IMR-90 (cell line): ENCODE measurements at regions not wholly inside any gene's neighbourhood (a gene's known extent, or its start where the extent isn't known, plus 50 kb on each side); places are given as distances from the start of the nearest gene placed in this dataset.

Source experiments
- ATAC-seq: fragments of 200-7000 bp; cut with Tn5 transposase; 2 replicates; pipeline ENCODE4 v1.9.1; 2020; ENCODE audit warnings: low read depth, mild to moderate bottlenecking, moderate library complexity
- BruUV-seq: library from RNA; stranded (reverse); fragments of 400-500 nt; replicated peaks from 2 replicates; lab custom pipeline; 2021; lab: Mats Ljungman, UMichigan
- CTCF ChIA-PET: fragments of 300-600 bp; formaldehyde crosslinking; extraction: SDS; loops from one replicate; lab custom pipeline; 2021; ENCODE audit warnings: antibody characterized with exemption; lab: Yijun Ruan, JAX
- POLR2A ChIA-PET: fragments of 300-600 bp; sonication (Branson Sonifier 250); formaldehyde crosslinking; loops from one replicate; lab custom pipeline; 2022; ENCODE audit warnings: antibody characterized with exemption; ENCODE audit not compliant: unreplicated experiment; lab: Charles Lee
- DNase-seq: peaks from one replicate; pipeline ENCODE4 v3.0.0; 2013
- H2AFZ ChIP-seq: replicated peaks from 2 replicates; pipeline ENCODE3; 2013; ENCODE audit warnings: low read length, mild to moderate bottlenecking; ENCODE audit not compliant: poor library complexity
- H2AK5ac ChIP-seq: 2 replicates; pipeline ENCODE4 v1.6.1; 2013; ENCODE audit warnings: low read depth, low read length, inconsistent platforms
- H2AK9ac ChIP-seq: replicated peaks from 2 replicates; pipeline ENCODE3; 2013; ENCODE audit warnings: mild to moderate bottlenecking, low read depth, low read length, moderate library complexity; ENCODE audit not compliant: poor library complexity
- H2BK120ac ChIP-seq: 2 replicates; pipeline ENCODE4 v1.6.1; 2013; ENCODE audit warnings: low read depth, low read length, inconsistent platforms
- H2BK15ac ChIP-seq: 3 replicates; pipeline ENCODE4 v1.6.1; 2013; ENCODE audit warnings: low read depth, low read length, inconsistent platforms
- H2BK20ac ChIP-seq: 2 replicates; pipeline ENCODE4 v1.6.1; 2013; ENCODE audit warnings: low read depth, mild to moderate bottlenecking, inconsistent platforms, low read length, moderate library complexity
- H2BK5ac ChIP-seq: 2 replicates; pipeline ENCODE4 v1.6.1; 2013; ENCODE audit warnings: mild to moderate bottlenecking, low read depth, low read length, inconsistent platforms; ENCODE audit not compliant: poor library complexity, severe bottlenecking
- H3K14ac ChIP-seq: replicated peaks from 2 replicates; pipeline ENCODE4 v1.6.1; 2013; ENCODE audit warnings: low read depth, low read length, inconsistent platforms
- H3K18ac ChIP-seq: 2 replicates; pipeline ENCODE4 v1.6.1; 2013; ENCODE audit warnings: low read depth, low read length, control low read depth
- H3K23ac ChIP-seq: 2 replicates; pipeline ENCODE4 v1.6.1; 2013; ENCODE audit warnings: low read depth, low read length, inconsistent platforms
- H3K27ac ChIP-seq: 2 replicates; pipeline ENCODE4 v1.5.1; 2013; ENCODE audit warnings: mild to moderate bottlenecking, control low read depth, low read length; ENCODE audit not compliant: insufficient read depth
- H3K27me3 ChIP-seq: 2 replicates; pipeline ENCODE4 v1.6.1; 2013; ENCODE audit warnings: low read length; ENCODE audit not compliant: control insufficient read depth, insufficient read depth
- H3K36me3 ChIP-seq: 2 replicates; pipeline ENCODE4 v1.6.1; 2013; ENCODE audit warnings: low read length, mixed read lengths; ENCODE audit not compliant: control insufficient read depth, insufficient read depth
- H3K4ac ChIP-seq: 2 replicates; pipeline ENCODE4 v1.6.1; 2013; ENCODE audit warnings: low read depth, low read length, inconsistent platforms
- H3K4me1 ChIP-seq: 2 replicates; pipeline ENCODE4 v1.6.1; 2013; ENCODE audit warnings: low read length, mixed read lengths; ENCODE audit not compliant: control insufficient read depth, insufficient read depth
- H3K4me2 ChIP-seq: 2 replicates; pipeline ENCODE4 v1.6.1; 2013; ENCODE audit warnings: low read depth, mild to moderate bottlenecking, control low read depth, low read length, moderate library complexity
- H3K4me3 ChIP-seq: 2 replicates; pipeline ENCODE4 v1.5.1; 2013; ENCODE audit warnings: low read depth, mild to moderate bottlenecking, control low read depth, low read length, moderate library complexity; ENCODE audit not compliant: insufficient read depth
- H3K56ac ChIP-seq: 2 replicates; pipeline ENCODE4 v1.6.1; 2013; ENCODE audit warnings: low read length, inconsistent platforms; ENCODE audit not compliant: insufficient read depth; ENCODE audit errors: extremely low read depth
- H3K79me1 ChIP-seq, 2 experiments: 2 replicates each; pipeline ENCODE4 v1.6.1; 2013; ENCODE audit warnings: low read length in 2 of 2, inconsistent platforms in 1 of 2, low read depth in 1 of 2
- H3K9ac ChIP-seq: 2 replicates; pipeline ENCODE4 v1.6.1; 2013; ENCODE audit warnings: low read depth, low read length, control low read depth
- H3K9me1 ChIP-seq: 2 replicates; pipeline ENCODE4 v1.6.1; 2013; ENCODE audit warnings: low read length, inconsistent platforms; ENCODE audit not compliant: insufficient read depth
- H3K9me3 ChIP-seq: 2 replicates; pipeline ENCODE4 v1.6.1; 2013; ENCODE audit warnings: low read length; ENCODE audit not compliant: control insufficient read depth, insufficient read depth
- H4K20me1 ChIP-seq: 2 replicates; pipeline ENCODE4 v1.6.1; 2013; ENCODE audit warnings: low read length, inconsistent platforms; ENCODE audit not compliant: insufficient read depth
- H4K5ac ChIP-seq: 2 replicates; pipeline ENCODE4 v1.6.1; 2013; ENCODE audit warnings: mild to moderate bottlenecking, low read depth, low read length, control low read depth
- H4K8ac ChIP-seq, 2 experiments: 2 replicates each; pipeline ENCODE4 v1.6.1; 2013; ENCODE audit warnings: low read depth in 2 of 2, low read length in 2 of 2, control low read depth in 1 of 2, inconsistent platforms in 1 of 2
- H4K91ac ChIP-seq: 2 replicates; pipeline ENCODE4 v1.6.1; 2013; ENCODE audit warnings: low read depth, low read length, inconsistent platforms; ENCODE audit not compliant: insufficient read depth
- CHD1 ChIP-seq: IDR thresholded peaks from 2 replicates; pipeline ENCODE4 v1.6.1; 2012; ENCODE audit warnings: low read depth, low read length, improper control_type of control experiment
- MAFK ChIP-seq: IDR thresholded peaks from 2 replicates; pipeline ENCODE4 v1.6.1; 2012; ENCODE audit warnings: low read depth, low read length, improper control_type of control experiment
- WGBS, 2 experiments: methylation state at CpG; one replicate each; pipeline versions ENCODE4 v1.1.5 to v1.1.7; 2013; ENCODE audit warnings: missing lambda C conversion rate in 2 of 2; ENCODE audit not compliant: insufficient read length in 1 of 2; ENCODE audit errors: extremely low coverage in 2 of 2; 5-methylcytosine and 5-hydroxymethylcytosine counted together
- dilution Hi-C: fragments of 300-500 bp; cut with HindIII; formaldehyde crosslinking; loops from one replicate; pipeline ENCODE4 v1.14.3; 2018; ENCODE audit warnings: low sequenced_read_pairs; ENCODE audit not compliant: unreplicated experiment
- in situ Hi-C: fragments of 300-500 bp; cut with MboI; formaldehyde crosslinking; loops from 3 replicates; pipeline ENCODE4 v1.14.3; 2019; ENCODE audit warnings: low sequenced_read_pairs, inconsistent platforms, mixed read lengths
- intact Hi-C: fragments of 100-400 bp; cut with micrococcal nuclease; formaldehyde crosslinking; loops from 2 replicates; pipeline ENCODE4 v1.10.0; 2022

- Histone ChIP-seq H3K9me3 (no peaks in the 10 kb centered on the region), H3K9ac (no peak overlapping the region), H2BK20ac (no peak overlapping the region), H3K4ac (no peak overlapping the region), H4K20me1 (no peaks in the 10 kb centered on the region), H3K27me3 (no peaks in the 10 kb centered on the region), H2BK15ac (no peak overlapping the region), H2AK9ac (no peak overlapping the region), H3K4me2 (no peak overlapping the region), H3K23ac (no peak overlapping the region), H2AFZ (no peak overlapping the region), H4K8ac (no peak overlapping the region), H3K36me3 (no peaks in the 10 kb centered on the region), H3K27ac (no peak overlapping the region), H3K9me1 (no peaks in the 10 kb centered on the region), H3K14ac (no peak overlapping the region), H3K18ac (no peak overlapping the region), H2AK5ac (no peak overlapping the region), H4K5ac (no peak overlapping the region), H3K79me1 (no peaks in the 10 kb centered on the region), H3K56ac (no peak overlapping the region), H3K4me3 (no peak overlapping the region), H2BK120ac (no peak overlapping the region), H2BK5ac (no peak overlapping the region), H4K91ac (no peak overlapping the region), H3K4me1 (no peaks in the 10 kb centered on the region)
- no TSS peak for BruUV-seq
- ChIA-PET CTCF (no interaction called here), POLR2A (no interaction called here)
- ATAC-seq (no peak), DNase-seq (no peak)
- dilution Hi-C loops: no loop called here
- WGBS, 2 experiments: no CpG with 5 or more reads among the region's 1 CpG
- intact Hi-C loops: no loop called here
- peak; percentile 62 for TF ChIP-seq MAFK
- no peak for TF ChIP-seq CHD1
- in situ Hi-C loops: no loop called here
These were observed 221.9 kb upstream of the GBE1 start for GRCh38 chr3:81983382-81983781.
